HEK293T (cell line): ENCODE measurements at regions not wholly inside any gene's neighbourhood (a gene's known extent, or its start where the extent isn't known, plus 50 kb on each side); places are given as distances from the start of the nearest gene placed in this dataset.

Experiments used
- CTCF ChIA-PET: fragments of 350-600 bp; formaldehyde crosslinking; extraction: SDS; loops from one replicate; lab custom pipeline; 2021; ENCODE audit warnings: antibody characterized with exemption, inconsistent platforms; lab: Yijun Ruan, JAX
- POLR2A ChIA-PET: fragments of 350-600 bp; formaldehyde crosslinking; extraction: SDS; loops from one replicate; lab custom pipeline; 2020; ENCODE audit warnings: antibody characterized with exemption, inconsistent platforms; lab: Yijun Ruan, JAX
- DNase-seq: peaks from one replicate; pipeline ENCODE4 v3.0.0; 2012; ENCODE audit warnings: mixed read lengths; ENCODE audit errors: extremely low spot score
- ARNT ChIP-seq: fragments of 450-650 bp; IDR thresholded peaks from 2 replicates; pipeline ENCODE4 v1.6.1; 2017; ENCODE audit warnings: mild to moderate bottlenecking
- BHLHE40 ChIP-seq: fragments of 450-650 bp; IDR thresholded peaks from 2 replicates; pipeline ENCODE4 v1.6.1; 2016; ENCODE audit warnings: mild to moderate bottlenecking, moderate library complexity, borderline replicate concordance
- CTBP1 ChIP-seq: fragments of 450-650 bp; IDR thresholded peaks from 2 replicates; pipeline ENCODE4 v1.6.1; 2016; ENCODE audit warnings: borderline replicate concordance
- ELF4 ChIP-seq: fragments of 450-650 bp; IDR thresholded peaks from 2 replicates; pipeline ENCODE4 v1.6.1; 2017; ENCODE audit warnings: antibody characterized with exemption
- FOXA1 ChIP-seq: fragments of 450-650 bp; IDR thresholded peaks from 2 replicates; pipeline ENCODE4 v1.6.1; 2016; ENCODE audit warnings: mild to moderate bottlenecking
- FOXK2 ChIP-seq: fragments of 450-650 bp; IDR thresholded peaks from 2 replicates; pipeline ENCODE4 v1.6.1; 2016; ENCODE audit warnings: mild to moderate bottlenecking
- FOXM1 ChIP-seq: fragments of 450-650 bp; IDR thresholded peaks from 2 replicates; pipeline ENCODE4 v1.6.1; 2017; ENCODE audit warnings: mild to moderate bottlenecking, borderline replicate concordance
- HDGF ChIP-seq: fragments of 450-650 bp; IDR thresholded peaks from 2 replicates; pipeline ENCODE4 v1.6.1; 2017; ENCODE audit warnings: antibody characterized with exemption, borderline replicate concordance
- L3MBTL2 ChIP-seq: fragments of 450-650 bp; conservative IDR thresholded peaks from 2 replicates; pipeline ENCODE4 v1.6.1; 2016; ENCODE audit warnings: mild to moderate bottlenecking
- LEF1 ChIP-seq: fragments of 450-650 bp; IDR thresholded peaks from 2 replicates; pipeline ENCODE4 v1.6.1; 2017; ENCODE audit warnings: mild to moderate bottlenecking, borderline replicate concordance
- NFRKB ChIP-seq: fragments of 450-650 bp; IDR thresholded peaks from 2 replicates; pipeline ENCODE4 v1.6.1; 2016; ENCODE audit warnings: mild to moderate bottlenecking, moderate library complexity
- SP1 ChIP-seq: fragments of 450-650 bp; IDR thresholded peaks from 2 replicates; pipeline ENCODE4 v1.6.1; 2017
- SUZ12 ChIP-seq: fragments of 450-650 bp; IDR thresholded peaks from 2 replicates; pipeline ENCODE4 v1.6.1; 2016; ENCODE audit warnings: mild to moderate bottlenecking
- TARDBP ChIP-seq: fragments of 450-650 bp; IDR thresholded peaks from 2 replicates; pipeline ENCODE4 v1.6.1; 2016
- ZNF384 ChIP-seq: fragments of 450-650 bp; IDR thresholded peaks from 2 replicates; pipeline ENCODE4 v1.6.1; 2016
- TF ChIP-seq, protein P1 (sequence below): fragments of 450-650 bp; IDR thresholded peaks from 2 replicates; pipeline ENCODE4 v1.6.1; 2016

GRCh38 chr4:57499786-57500185 lies 389.6 kb upstream of the IGFBP7 start:
- no peak for DNase-seq
- ChIA-PET CTCF (no interaction called here), POLR2A (no interaction called here)
- TF ChIP-seq ARNT: no peak
- no peak for TF ChIP-seq FOXA1
- TF ChIP-seq FOXM1: no peak
- TF ChIP-seq SP1: no peak
- no peak for TF ChIP-seq BHLHE40
- TF ChIP-seq L3MBTL2: no peak
- no peak for TF ChIP-seq ZNF384
- TF ChIP-seq NFRKB: no peak
- TF ChIP-seq, protein P1, sequence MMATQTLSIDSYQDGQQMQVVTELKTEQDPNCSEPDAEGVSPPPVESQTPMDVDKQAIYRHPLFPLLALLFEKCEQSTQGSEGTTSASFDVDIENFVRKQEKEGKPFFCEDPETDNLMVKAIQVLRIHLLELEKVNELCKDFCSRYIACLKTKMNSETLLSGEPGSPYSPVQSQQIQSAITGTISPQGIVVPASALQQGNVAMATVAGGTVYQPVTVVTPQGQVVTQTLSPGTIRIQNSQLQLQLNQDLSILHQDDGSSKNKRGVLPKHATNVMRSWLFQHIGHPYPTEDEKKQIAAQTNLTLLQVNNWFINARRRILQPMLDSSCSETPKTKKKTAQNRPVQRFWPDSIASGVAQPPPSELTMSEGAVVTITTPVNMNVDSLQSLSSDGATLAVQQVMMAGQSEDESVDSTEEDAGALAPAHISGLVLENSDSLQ: no peak
- TF ChIP-seq SUZ12: no peak
- no peak for TF ChIP-seq LEF1
- no peak for TF ChIP-seq FOXK2
- no peak for TF ChIP-seq TARDBP
- TF ChIP-seq CTBP1: no peak
- TF ChIP-seq HDGF: no peak
- no peak for TF ChIP-seq ELF4

- no peak for TF ChIP-seq L3MBTL2
- CTCF ChIA-PET: no interaction called here
These were observed 388.1 kb upstream of the IGFBP7 start for GRCh38 chr4:57498251-57498650.

DNA sequence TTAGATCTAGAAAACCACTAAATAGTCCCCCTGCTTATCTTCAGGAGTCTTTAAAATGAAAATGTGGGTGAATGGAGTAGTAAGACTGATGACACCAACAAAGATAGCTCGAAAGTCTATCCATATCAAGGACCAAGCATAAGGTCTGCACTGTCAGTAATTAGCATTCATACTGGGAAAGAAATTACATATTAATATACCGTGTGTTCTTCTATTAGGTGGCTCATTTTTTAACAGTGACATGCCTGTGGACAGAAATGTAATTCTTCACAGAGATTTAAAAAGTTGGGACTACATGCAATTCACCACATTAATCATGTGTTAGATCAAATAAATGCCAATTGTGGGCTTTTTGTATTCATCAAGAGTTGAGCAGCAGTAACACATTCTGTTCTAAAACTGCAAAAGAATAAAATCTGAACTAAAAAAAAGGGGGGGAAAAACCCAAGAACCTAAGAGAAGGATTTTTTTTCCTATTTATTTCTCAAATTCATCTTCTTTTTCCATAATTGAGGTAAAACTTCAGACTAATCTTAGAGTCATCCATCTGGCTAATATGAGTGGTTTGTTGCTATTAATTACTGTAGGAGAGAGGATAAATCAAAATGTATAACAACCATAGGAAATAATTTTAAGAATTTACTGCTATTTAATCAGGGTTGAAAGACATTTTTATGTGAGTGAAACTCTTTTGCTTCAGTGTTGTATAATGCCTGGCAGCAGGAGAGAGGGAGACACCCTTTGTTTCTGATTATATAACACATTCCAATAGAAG lies 386.7 kb upstream of the IGFBP7 start:
- CTCF ChIA-PET: no interaction called here

More at GRCh38 chr4:57498251-57498650, 388.1 kb upstream of the IGFBP7 start:
- POLR2A ChIA-PET: no interaction called here
- DNase-seq: no peak

GRCh38 chr4:57494821-57495220 lies 384.6 kb upstream of the IGFBP7 start:
- CTCF ChIA-PET: no interaction called here
- TF ChIP-seq SUZ12 (no peak), FOXA1 (no peak), NFRKB (no peak), L3MBTL2 (no peak), ELF4 (no peak), CTBP1 (no peak), TARDBP (no peak), ARNT (no peak), FOXK2 (no peak), BHLHE40 (no peak), SP1 (no peak), HDGF (no peak), ZNF384 (no peak), FOXM1 (no peak), LEF1 (no peak)
- TF ChIP-seq, protein P1: no peak
- POLR2A ChIA-PET: no interaction called here
- DNase-seq: no peak

More for the DNA sequence above, 386.7 kb upstream of the IGFBP7 start:
- no peak for DNase-seq
- POLR2A ChIA-PET: no interaction called here
- TF ChIP-seq L3MBTL2: no peak
- TF ChIP-seq ELF4: no peak
- no peak for TF ChIP-seq NFRKB
- no peak for TF ChIP-seq HDGF
- no peak for TF ChIP-seq FOXA1
- no peak for TF ChIP-seq TARDBP
- no peak for TF ChIP-seq SP1
- TF ChIP-seq CTBP1: no peak
- TF ChIP-seq FOXK2: no peak
- TF ChIP-seq ZNF384: no peak
- no peak for TF ChIP-seq BHLHE40
- no peak for TF ChIP-seq LEF1
- no peak for TF ChIP-seq FOXM1
- no peak for TF ChIP-seq ARNT

GRCh38 chr4:57492251-57492878 lies 382.2 kb upstream of the IGFBP7 start:
- no peak for TF ChIP-seq SP1
- no peak for TF ChIP-seq FOXM1
- no peak for TF ChIP-seq L3MBTL2
- TF ChIP-seq TARDBP: no peak
- no peak for TF ChIP-seq FOXK2
- no peak for TF ChIP-seq SUZ12
- TF ChIP-seq FOXA1: no peak
- TF ChIP-seq NFRKB: no peak
- no peak for TF ChIP-seq ARNT
- no peak for TF ChIP-seq ELF4
- TF ChIP-seq LEF1: no peak
- TF ChIP-seq BHLHE40: no peak
- TF ChIP-seq CTBP1: no peak
- TF ChIP-seq ZNF384: no peak
- TF ChIP-seq, protein P1: no peak
- TF ChIP-seq HDGF: no peak
- DNase-seq: no peak
- ChIA-PET POLR2A (no interaction called here), CTCF (no interaction called here)

DNA sequence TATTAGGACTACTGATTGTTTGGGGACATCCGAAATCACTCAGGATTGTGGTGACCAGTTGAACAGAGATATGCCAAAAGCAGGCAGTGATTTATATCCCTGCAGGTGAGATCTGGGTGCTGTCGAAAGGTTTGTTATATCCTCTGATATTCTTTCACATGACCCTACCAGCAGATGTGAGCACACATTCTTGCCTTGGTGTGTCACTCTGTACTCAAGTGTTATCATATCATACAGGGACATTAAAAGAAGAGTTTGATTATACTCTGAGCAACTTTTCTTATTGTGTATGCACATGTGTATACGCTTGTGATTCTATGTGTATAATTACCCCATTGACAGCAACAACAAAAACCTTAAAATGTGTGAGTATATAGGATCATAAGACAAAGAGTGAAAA lies 381.2 kb upstream of the IGFBP7 start:
- POLR2A ChIA-PET: no interaction called here

More for the DNA sequence above, 381.2 kb upstream of the IGFBP7 start:
- CTCF ChIA-PET: no interaction called here
- TF ChIP-seq ZNF384 (no peak), L3MBTL2 (no peak), CTBP1 (no peak), HDGF (no peak), FOXK2 (no peak), NFRKB (no peak), BHLHE40 (no peak)
- TF ChIP-seq, protein P1: no peak
- DNase-seq: no peak
